HG02870 (cell line): ENCODE measurements at regions not wholly inside any gene's neighbourhood (a gene's known extent, or its start where the extent isn't known, plus 50 kb on each side); places are given as distances from the start of the nearest gene placed in this dataset.

ENCODE experiments used
- ATAC-seq: cut with Tn5 transposase; IDR thresholded peaks from one replicate; pipeline ENCODE4 v1.9.1; 2021; ENCODE audit warnings: mild to moderate bottlenecking, moderate library complexity; ENCODE audit not compliant: unreplicated experiment

- no peak for ATAC-seq
Measured at GRCh38 chr6:8733879-8734278, 298.5 kb upstream of the SLC35B3 start.

GRCh38 chr6:8731874-8732273 is 296.5 kb upstream of the SLC35B3 start:
- ATAC-seq: no peak

GRCh38 chr6:8710668-8711431 is 275.5 kb upstream of the SLC35B3 start:
- ATAC-seq: no peak

- ATAC-seq: no peak
Measured at GRCh38 chr6:8707956-8708772, 272.8 kb upstream of the SLC35B3 start.

- no peak for ATAC-seq
Measured at GRCh38 chr6:8707369-8707768, 272.0 kb upstream of the SLC35B3 start.

GRCh38 chr6:8705435-8706020 is 270.2 kb upstream of the SLC35B3 start:
- ATAC-seq: no peak

- no peak for ATAC-seq
Measured at GRCh38 chr6:8703059-8703458, 267.7 kb upstream of the SLC35B3 start.

GRCh38 chr6:8688821-8689220 is 253.5 kb upstream of the SLC35B3 start:
- no peak for ATAC-seq

GRCh38 chr6:8686077-8686476 is 250.7 kb upstream of the SLC35B3 start:
- no peak for ATAC-seq

GRCh38 chr6:8683204-8683603 is 247.9 kb upstream of the SLC35B3 start:
- ATAC-seq: no peak

GRCh38 chr6:8679823-8680222 is 244.5 kb upstream of the SLC35B3 start:
- ATAC-seq: no peak

GRCh38 chr6:8678466-8678865 is 243.1 kb upstream of the SLC35B3 start:
- no peak for ATAC-seq

GRCh38 chr6:8674126-8674525 is 238.8 kb upstream of the SLC35B3 start:
- no peak for ATAC-seq

GRCh38 chr6:8672882-8673281 is 237.5 kb upstream of the SLC35B3 start:
- no peak for ATAC-seq

- ATAC-seq: no peak
Measured at GRCh38 chr6:8670792-8671191, 235.4 kb upstream of the SLC35B3 start.

- ATAC-seq: no peak
Measured at GRCh38 chr6:8664700-8665099, 229.4 kb upstream of the SLC35B3 start.

GRCh38 chr6:8664070-8664469 is 228.7 kb upstream of the SLC35B3 start:
- ATAC-seq: no peak

- no peak for ATAC-seq
Measured at GRCh38 chr6:8659404-8660189, 224.3 kb upstream of the SLC35B3 start.

- ATAC-seq: no peak
Measured at GRCh38 chr6:8658416-8658815, 223.1 kb upstream of the SLC35B3 start.

- ATAC-seq: no peak
Measured at GRCh38 chr6:8657522-8657921, 222.2 kb upstream of the SLC35B3 start.
